Muscle of back (tissue), 3 donors: ENCODE measurements at regions not wholly inside any gene's neighbourhood (a gene's known extent, or its start where the extent isn't known, plus 50 kb on each side); places are given as distances from the start of the nearest gene placed in this dataset.
A peak's percentile ranks its signal among the peaks of the same experiment; 100 is the strongest.

ENCODE experiments used
- DNase-seq, 3 donors: peaks; one replicate each; pipeline versions ENCODE4 v3.0.0 to v3.0.0-alpha.2; 2013

- DNase-seq = peak in 2 of 3 donors; percentile 25 to 57
These were observed 53.0 kb upstream of the TCF21 start for GRCh38 chr6:133835901-133836300.

GRCh38 chr6:133837801-133838349 lies 51.0 kb upstream of the TCF21 start:
- DNase-seq = peak in 1 of 3 donors; percentile 18
